Nephron progenitor cell (in vitro differentiated cells): ENCODE measurements at regions not wholly inside any gene's neighbourhood (a gene's known extent, or its start where the extent isn't known, plus 50 kb on each side); places are given as distances from the start of the nearest gene placed in this dataset.

Experiments
- DNase-seq: peaks from one replicate; pipeline ENCODE4 v3.0.0; 2021
- H3K27ac Mint-ChIP-seq: 2 replicates; pipeline ENCODE4 v1.8.0; 2021; ENCODE audit warnings: mild to moderate bottlenecking, moderate library complexity, mixed read lengths
- H3K27me3 Mint-ChIP-seq: 2 replicates; pipeline ENCODE4 v1.8.0; 2021; ENCODE audit warnings: mild to moderate bottlenecking, low read depth, mixed read lengths; ENCODE audit not compliant: poor library complexity
- H3K36me3 Mint-ChIP-seq: 2 replicates; pipeline ENCODE4 v1.8.0; 2021; ENCODE audit warnings: low read depth, mixed read lengths
- H3K4me1 Mint-ChIP-seq: 2 replicates; pipeline ENCODE4 v1.8.0; 2021; ENCODE audit warnings: mixed read lengths
- H3K4me3 Mint-ChIP-seq: 2 replicates; pipeline ENCODE4 v1.8.0; 2021; ENCODE audit warnings: mild to moderate bottlenecking, moderate library complexity, mixed read lengths
- H3K9me3 Mint-ChIP-seq: 2 replicates; pipeline ENCODE4 v1.8.0; 2021; ENCODE audit warnings: mild to moderate bottlenecking, moderate library complexity, mixed read lengths
- TF ChIP-seq, protein P1 (sequence below): fragments of 200-600 bp; sonication (generic); IDR thresholded peaks from 2 replicates; pipeline ENCODE4 v1.5.0; 2021; ENCODE audit warnings: antibody characterized with exemption

- DNase-seq: no peak
- Mint-ChIP-seq H3K27me3 (no peaks in the 10 kb centered on the region), H3K4me3 (no peak overlapping the region), H3K27ac (no peak overlapping the region), H3K4me1 (no peaks in the 10 kb centered on the region), H3K36me3 (no peaks in the 10 kb centered on the region), H3K9me3 (no peaks in the 10 kb centered on the region)
- TF ChIP-seq, protein P1, sequence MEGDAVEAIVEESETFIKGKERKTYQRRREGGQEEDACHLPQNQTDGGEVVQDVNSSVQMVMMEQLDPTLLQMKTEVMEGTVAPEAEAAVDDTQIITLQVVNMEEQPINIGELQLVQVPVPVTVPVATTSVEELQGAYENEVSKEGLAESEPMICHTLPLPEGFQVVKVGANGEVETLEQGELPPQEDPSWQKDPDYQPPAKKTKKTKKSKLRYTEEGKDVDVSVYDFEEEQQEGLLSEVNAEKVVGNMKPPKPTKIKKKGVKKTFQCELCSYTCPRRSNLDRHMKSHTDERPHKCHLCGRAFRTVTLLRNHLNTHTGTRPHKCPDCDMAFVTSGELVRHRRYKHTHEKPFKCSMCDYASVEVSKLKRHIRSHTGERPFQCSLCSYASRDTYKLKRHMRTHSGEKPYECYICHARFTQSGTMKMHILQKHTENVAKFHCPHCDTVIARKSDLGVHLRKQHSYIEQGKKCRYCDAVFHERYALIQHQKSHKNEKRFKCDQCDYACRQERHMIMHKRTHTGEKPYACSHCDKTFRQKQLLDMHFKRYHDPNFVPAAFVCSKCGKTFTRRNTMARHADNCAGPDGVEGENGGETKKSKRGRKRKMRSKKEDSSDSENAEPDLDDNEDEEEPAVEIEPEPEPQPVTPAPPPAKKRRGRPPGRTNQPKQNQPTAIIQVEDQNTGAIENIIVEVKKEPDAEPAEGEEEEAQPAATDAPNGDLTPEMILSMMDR: no peak
These were observed 239.7 kb downstream of the DNAJB9 start for GRCh38 chr7:108809356-108809755.

DNA sequence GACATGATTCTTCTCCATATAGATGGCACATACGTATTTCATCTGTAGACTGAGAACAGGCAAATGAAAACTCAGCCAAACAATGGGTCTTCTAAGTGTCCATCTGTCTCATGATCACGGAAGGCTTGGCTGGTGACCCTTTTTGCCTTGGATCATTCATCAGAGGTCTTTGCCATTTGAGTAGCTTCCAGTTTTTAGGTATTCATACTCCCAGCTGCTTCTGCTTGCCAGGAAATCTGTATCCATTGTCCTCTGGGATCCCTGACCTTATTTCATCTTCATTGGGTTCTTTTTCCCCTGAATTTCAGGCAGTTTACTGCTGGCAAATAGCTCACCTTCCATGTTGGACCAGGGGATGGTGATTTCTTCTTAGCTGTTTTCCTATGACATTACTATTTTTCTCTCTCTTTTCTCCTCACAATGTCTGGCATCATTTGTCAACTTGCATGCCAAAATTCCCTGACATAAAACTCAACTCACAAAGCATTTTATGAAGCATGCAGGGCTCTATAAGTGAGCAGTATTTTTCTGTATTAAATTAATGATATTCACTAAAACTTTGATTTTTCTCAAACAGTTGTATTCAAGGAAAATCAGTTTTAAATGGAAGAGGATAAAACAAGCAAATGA, 241.2 kb downstream of the DNAJB9 start:
- DNase-seq: no peak
- H3K4me1 Mint-ChIP-seq: no peaks in the 10 kb centered on the region
- no peaks in the 10 kb centered on the region for H3K9me3 Mint-ChIP-seq
- H3K36me3 Mint-ChIP-seq: no peaks in the 10 kb centered on the region
- H3K27ac Mint-ChIP-seq: no peak overlapping the region
- H3K4me3 Mint-ChIP-seq: no peak overlapping the region
- TF ChIP-seq, protein P1: no peak
- peaks cover 4% of the 10 kb centered on the region for H3K27me3 Mint-ChIP-seq

- peaks cover 7% of the 10 kb centered on the region for H3K27me3 Mint-ChIP-seq
- no peaks in the 10 kb centered on the region for H3K36me3 Mint-ChIP-seq
- no peaks in the 10 kb centered on the region for H3K9me3 Mint-ChIP-seq
- no peak overlapping the region for H3K4me3 Mint-ChIP-seq
- H3K27ac Mint-ChIP-seq: no peak overlapping the region
- H3K4me1 Mint-ChIP-seq: no peaks in the 10 kb centered on the region
- DNase-seq: no peak
- TF ChIP-seq, protein P1: no peak
These were observed 243.8 kb downstream of the DNAJB9 start for GRCh38 chr7:108813251-108814014.

GRCh38 chr7:108815815-108816214, 246.1 kb downstream of the DNAJB9 start:
- peaks cover 11% of the 10 kb centered on the region for H3K27me3 Mint-ChIP-seq
- no peak overlapping the region for H3K27ac Mint-ChIP-seq
- no peaks in the 10 kb centered on the region for H3K36me3 Mint-ChIP-seq
- DNase-seq: no peak
- no peak overlapping the region for H3K4me3 Mint-ChIP-seq
- no peaks in the 10 kb centered on the region for H3K9me3 Mint-ChIP-seq
- TF ChIP-seq, protein P1: no peak
- H3K4me1 Mint-ChIP-seq: no peaks in the 10 kb centered on the region

DNA sequence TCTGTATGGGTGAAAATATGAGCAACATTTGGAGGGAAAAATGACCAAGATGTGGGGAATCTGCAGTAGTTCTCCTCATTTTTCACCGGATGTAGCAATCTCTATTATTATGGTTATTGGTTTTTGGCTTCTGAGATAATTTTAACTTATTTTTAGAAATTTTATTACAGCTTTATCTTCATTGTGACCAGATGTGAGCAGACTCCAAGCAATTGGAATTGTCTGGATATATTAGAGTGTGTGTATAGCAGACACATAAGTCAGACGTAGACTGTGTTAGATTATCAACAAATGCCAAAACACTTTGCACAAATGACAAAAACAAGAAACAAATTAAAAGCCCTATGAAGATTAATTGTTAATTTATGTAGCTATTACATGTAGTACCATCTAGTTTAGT, 249.1 kb downstream of the DNAJB9 start:
- Mint-ChIP-seq H3K4me3 (no peak overlapping the region), H3K27ac (no peak overlapping the region), H3K4me1 (no peaks in the 10 kb centered on the region), H3K27me3 (peaks cover 11% of the 10 kb centered on the region), H3K9me3 (no peaks in the 10 kb centered on the region), H3K36me3 (no peaks in the 10 kb centered on the region)
- DNase-seq: no peak
- TF ChIP-seq, protein P1: no peak
